Activated CD8-positive, alpha-beta T cell treated with anti-CD3 and anti-CD28 coated beads, Interleukin-2, amount 10 ng/mL, durations not matched to agents 7 days and 5 days (primary cell): ENCODE measurements at regions not wholly inside any gene's neighbourhood (a gene's known extent, or its start where the extent isn't known, plus 50 kb on each side); places are given as distances from the start of the nearest gene placed in this dataset.
"Not testable (repeated sequence)": the region's sequence is repeated elsewhere in the genome, so short reads cannot be mapped to it uniquely, and the experiment has no call there.

Source experiments
- ATAC-seq: fragments of 150-1000 bp; cut with Tn5 transposase; one replicate; pipeline ENCODE4 v1.10.0; 2021; ENCODE audit warnings: moderate library complexity
- CTCF ChIA-PET: fragments of 350-600 bp; sonication (Branson Sonifier 250); formaldehyde crosslinking; loops from one replicate; lab custom pipeline; 2021; ENCODE audit warnings: antibody characterized with exemption; lab: Charles Lee
- POLR2A ChIA-PET: fragments of 350-600 bp; sonication (Branson Sonifier 250); formaldehyde crosslinking; loops from one replicate; lab custom pipeline; 2021; ENCODE audit warnings: antibody characterized with exemption; lab: Charles Lee
- DNase-seq: peaks from one replicate; pipeline ENCODE4 v3.0.0-alpha.2; 2020
- H3K27ac Mint-ChIP-seq: one replicate; pipeline ENCODE4 v1.8.0; 2021; ENCODE audit warnings: mild to moderate bottlenecking, mixed read lengths
- H3K27me3 Mint-ChIP-seq: one replicate; pipeline ENCODE4 v1.8.0; 2021; ENCODE audit warnings: low read depth, mixed read lengths
- H3K36me3 Mint-ChIP-seq: one replicate; pipeline ENCODE4 v1.8.0; 2021; ENCODE audit warnings: low read depth, mixed read lengths
- H3K4me1 Mint-ChIP-seq: one replicate; pipeline ENCODE4 v1.8.0; 2021; ENCODE audit warnings: low read depth, mixed read lengths
- H3K4me3 Mint-ChIP-seq: one replicate; pipeline ENCODE4 v1.8.0; 2021; ENCODE audit warnings: mild to moderate bottlenecking, mixed read lengths
- H3K9me3 Mint-ChIP-seq: one replicate; pipeline ENCODE4 v1.8.0; 2022; ENCODE audit warnings: mixed read lengths; ENCODE audit not compliant: insufficient read depth

DNA sequence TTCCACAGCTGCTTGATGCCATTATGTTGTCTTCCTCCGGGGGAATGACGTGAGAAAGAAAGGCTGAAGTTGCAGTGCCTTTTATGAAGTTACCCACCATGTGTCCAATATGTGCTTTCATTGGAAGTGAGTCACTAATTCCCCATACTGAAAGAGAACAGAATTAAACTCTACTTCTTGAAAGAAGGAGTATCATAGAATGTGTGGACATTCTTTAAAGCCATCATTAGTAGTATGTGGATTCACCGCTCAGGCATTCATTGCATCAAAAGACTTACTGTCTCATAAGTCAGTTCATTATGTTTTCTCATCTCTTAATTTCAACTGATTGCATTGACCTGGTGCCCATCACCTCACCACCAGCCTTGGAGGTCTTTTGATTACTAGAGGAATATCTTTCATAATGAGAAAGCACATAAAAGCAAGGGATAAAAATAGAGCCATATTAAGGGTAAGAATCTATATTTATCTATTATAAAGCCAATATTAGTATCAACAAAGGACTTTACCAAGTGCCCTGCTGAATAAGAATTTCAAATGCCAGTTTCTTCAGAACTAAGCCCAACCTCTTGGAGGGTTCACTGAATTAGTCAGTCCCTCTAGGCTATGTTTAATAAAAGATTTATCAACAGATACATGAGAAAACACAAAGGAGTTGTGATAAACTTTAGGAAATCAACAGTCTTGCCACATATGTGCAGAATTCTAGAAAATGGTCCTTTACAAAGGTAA, 516.1 kb downstream of the NTRK2 start:
- CTCF ChIA-PET = no interaction called here
- ATAC-seq (no peak), DNase-seq (no peak)
- no peaks in the 10 kb centered on the region for H3K4me1 Mint-ChIP-seq
- H3K27ac Mint-ChIP-seq = no peak overlapping the region
- no peaks in the 10 kb centered on the region for H3K36me3 Mint-ChIP-seq
- H3K27me3 Mint-ChIP-seq = no peaks in the 10 kb centered on the region
- no peaks in the 10 kb centered on the region for H3K9me3 Mint-ChIP-seq
- POLR2A ChIA-PET = no interaction called here
- no peak overlapping the region for H3K4me3 Mint-ChIP-seq

DNA sequence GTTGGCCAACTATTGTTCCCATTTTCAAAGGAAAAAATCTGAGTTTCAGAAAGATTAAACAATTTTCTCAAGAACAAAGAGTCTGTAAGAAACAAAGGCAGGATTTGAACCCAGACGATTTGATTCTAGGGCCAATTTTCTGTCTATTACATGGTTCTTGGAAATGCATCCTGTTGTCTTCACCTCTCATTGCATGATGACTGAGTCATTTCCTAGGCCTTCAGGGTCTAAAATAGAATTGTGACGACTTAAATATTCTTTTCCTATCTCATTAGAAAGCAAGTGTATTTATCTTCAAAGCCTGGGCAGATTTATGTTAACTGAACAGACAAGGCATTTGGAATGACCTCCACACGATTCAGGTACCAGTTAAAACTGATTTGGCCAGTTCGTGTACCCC, 512.9 kb downstream of the NTRK2 start:
- H3K9me3 Mint-ChIP-seq = no peaks in the 10 kb centered on the region
- ChIA-PET POLR2A (no interaction called here), CTCF (no interaction called here)
- H3K27ac Mint-ChIP-seq = no peak overlapping the region
- no peaks in the 10 kb centered on the region for H3K36me3 Mint-ChIP-seq
- H3K4me1 Mint-ChIP-seq = no peaks in the 10 kb centered on the region
- no peaks in the 10 kb centered on the region for H3K27me3 Mint-ChIP-seq
- DNase-seq (no peak), ATAC-seq (no peak)
- H3K4me3 Mint-ChIP-seq = no peak overlapping the region

DNA sequence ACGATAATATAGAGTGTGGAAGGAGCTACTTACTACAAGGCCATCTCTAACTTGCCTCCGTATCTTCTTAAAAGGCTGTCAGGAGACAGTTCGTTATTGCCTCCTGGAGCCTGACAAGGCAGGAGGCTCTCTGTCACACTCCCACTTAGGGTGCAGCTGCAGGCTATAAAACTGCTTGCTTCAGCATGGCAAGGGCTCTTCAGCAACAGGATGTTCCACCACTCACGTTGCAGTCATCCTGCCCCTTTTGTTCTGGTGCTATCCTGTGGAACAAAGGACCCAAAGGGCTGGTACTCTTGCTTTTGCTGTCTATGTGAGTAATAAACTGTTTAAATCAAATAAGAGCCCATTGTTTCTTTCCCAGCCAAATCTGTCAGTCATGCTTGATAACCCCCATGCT, 508.9 kb downstream of the NTRK2 start:
- POLR2A ChIA-PET = no interaction called here
- H3K36me3 Mint-ChIP-seq = no peaks in the 10 kb centered on the region
- ATAC-seq (no peak), DNase-seq (no peak)
- CTCF ChIA-PET = no interaction called here
- no peaks in the 10 kb centered on the region for H3K4me1 Mint-ChIP-seq
- H3K27me3 Mint-ChIP-seq = no peaks in the 10 kb centered on the region
- H3K9me3 Mint-ChIP-seq = no peaks in the 10 kb centered on the region
- H3K27ac Mint-ChIP-seq = no peak overlapping the region
- no peak overlapping the region for H3K4me3 Mint-ChIP-seq

DNA sequence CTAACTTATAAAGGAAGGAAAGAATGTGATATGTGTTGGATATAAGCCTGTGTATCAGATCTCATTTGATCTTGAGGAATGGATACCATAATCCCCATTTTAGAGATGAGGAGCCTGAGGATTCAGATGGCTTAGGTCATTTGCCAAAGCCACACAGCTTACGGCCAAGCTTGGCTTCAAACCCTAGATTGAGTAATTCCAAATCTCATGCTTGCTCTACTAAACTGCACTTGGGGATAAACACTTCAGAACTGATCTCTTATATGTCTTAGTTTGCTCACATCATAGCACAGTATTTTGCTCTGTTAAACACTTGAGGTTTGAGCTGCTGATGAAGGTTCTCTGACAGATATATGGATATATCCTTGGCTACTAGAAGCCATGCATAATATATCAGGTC, 504.4 kb downstream of the NTRK2 start:
- POLR2A ChIA-PET = interaction anchor here (0.6 kb wide), 1 partner anchor 743 kb away, joined by 3 read pairs; no protein-coding TSS in a partner anchor
- no peaks in the 10 kb centered on the region for H3K36me3 Mint-ChIP-seq
- CTCF ChIA-PET = no interaction called here

DNA sequence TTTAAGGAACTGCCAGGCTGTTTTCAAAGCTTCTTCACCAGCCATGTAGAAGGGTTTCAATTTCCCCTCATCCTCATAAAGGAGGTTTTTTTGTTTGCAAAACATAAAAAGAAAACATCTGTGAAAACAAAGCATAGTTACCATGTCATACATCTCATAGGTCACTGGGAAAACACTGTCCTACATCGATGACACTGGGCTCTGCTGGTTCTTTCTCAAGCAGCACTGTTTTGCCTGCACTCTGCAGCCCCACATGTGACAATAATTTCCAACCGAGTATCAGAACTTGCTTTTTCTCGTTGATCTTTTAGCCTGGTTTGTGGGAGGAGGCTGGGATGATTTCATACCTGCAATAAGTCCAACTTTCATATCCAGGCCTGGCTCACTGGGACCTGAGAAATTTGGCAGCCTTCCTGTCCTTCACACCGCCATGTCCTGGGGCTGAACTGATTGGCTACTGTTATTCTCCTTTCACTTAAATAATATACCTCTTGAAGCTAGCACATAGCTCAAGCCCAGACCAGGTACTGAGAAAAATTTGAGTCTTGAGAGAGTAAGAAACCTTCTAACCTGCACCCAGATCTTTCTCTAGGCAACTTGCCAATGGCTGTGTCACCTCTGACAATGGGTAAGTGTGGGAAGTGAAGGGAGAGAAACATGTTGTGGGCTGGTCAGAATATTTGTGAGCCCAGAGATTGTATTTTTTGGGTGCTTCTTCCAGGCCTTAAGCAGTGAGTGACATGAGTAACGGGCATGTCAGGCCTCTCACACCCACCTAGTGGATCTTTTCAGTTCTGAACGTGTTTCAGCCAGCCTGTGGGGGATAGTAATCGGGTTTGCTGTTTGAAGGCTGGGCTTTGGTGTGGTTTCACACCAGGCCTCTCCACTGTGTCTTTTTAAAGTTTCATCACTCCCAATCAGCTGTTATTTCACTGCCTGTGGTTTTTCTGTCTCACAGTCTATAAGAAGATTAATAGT, 502.8 kb downstream of the NTRK2 start:
- DNase-seq = no peak
- Mint-ChIP-seq H3K36me3 (no peaks in the 10 kb centered on the region), H3K9me3 (no peaks in the 10 kb centered on the region), H3K27me3 (no peaks in the 10 kb centered on the region), H3K27ac (no peak overlapping the region), H3K4me1 (no peaks in the 10 kb centered on the region), H3K4me3 (no peak overlapping the region)
- ChIA-PET CTCF (no interaction called here), POLR2A (no interaction called here)
- no peak for ATAC-seq

More for the DNA sequence above, 504.4 kb downstream of the NTRK2 start:
- Mint-ChIP-seq H3K4me3 (no peak overlapping the region), H3K9me3 (no peaks in the 10 kb centered on the region), H3K4me1 (no peaks in the 10 kb centered on the region), H3K27me3 (no peaks in the 10 kb centered on the region), H3K27ac (no peak overlapping the region)
- DNase-seq = no peak
- ATAC-seq = no peak

DNA sequence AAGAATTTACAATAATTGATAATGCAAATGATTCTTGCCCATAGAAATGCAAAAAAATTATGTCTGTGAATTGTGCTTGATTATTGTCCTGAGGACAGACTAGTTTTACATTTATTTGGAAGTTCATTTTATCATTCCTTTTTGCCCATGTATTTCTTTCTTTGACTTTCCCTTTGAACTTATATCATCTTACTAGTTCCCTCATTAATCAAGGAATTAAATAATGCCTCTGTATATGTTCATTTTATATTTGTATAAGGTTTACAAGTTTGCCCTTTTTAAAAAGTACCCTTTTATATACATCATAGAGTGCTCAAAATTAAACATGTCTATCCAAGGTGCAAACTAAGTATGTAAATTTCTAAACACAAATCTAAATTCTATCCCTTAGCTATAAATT, 501.6 kb downstream of the NTRK2 start:
- no peaks in the 10 kb centered on the region for H3K4me1 Mint-ChIP-seq
- no peaks in the 10 kb centered on the region for H3K27me3 Mint-ChIP-seq
- H3K27ac Mint-ChIP-seq = no peak overlapping the region
- H3K4me3 Mint-ChIP-seq = no peak overlapping the region
- H3K36me3 Mint-ChIP-seq = no peaks in the 10 kb centered on the region
- H3K9me3 Mint-ChIP-seq = no peaks in the 10 kb centered on the region
- no peak for DNase-seq
- ChIA-PET POLR2A (no interaction called here), CTCF (no interaction called here)
- no peak for ATAC-seq

DNA sequence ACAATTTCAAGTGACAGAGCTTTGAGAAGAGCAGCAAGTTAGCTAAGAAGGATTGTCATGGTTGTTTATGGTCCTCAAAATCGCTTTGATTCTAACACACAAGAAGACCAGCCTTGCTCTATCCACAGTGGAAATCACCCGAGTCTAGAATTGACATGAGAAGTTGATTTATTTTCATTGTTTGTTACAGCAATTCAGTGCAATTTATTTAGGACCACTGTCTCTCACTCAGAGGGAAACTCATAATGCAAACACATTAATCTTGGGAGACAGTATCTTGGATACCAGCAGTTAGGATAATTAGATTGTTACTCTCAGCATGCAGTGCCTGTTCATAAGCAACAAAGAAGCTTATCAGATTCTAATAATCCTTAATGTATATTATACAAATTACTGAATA, 498.9 kb downstream of the NTRK2 start:
- POLR2A ChIA-PET = no interaction called here
- CTCF ChIA-PET = no interaction called here
- DNase-seq (no peak), ATAC-seq (no peak)
- no peaks in the 10 kb centered on the region for H3K36me3 Mint-ChIP-seq
- H3K9me3 Mint-ChIP-seq = no peaks in the 10 kb centered on the region
- no peak overlapping the region for H3K27ac Mint-ChIP-seq
- H3K4me1 Mint-ChIP-seq = no peaks in the 10 kb centered on the region
- H3K4me3 Mint-ChIP-seq = no peak overlapping the region
- H3K27me3 Mint-ChIP-seq = no peaks in the 10 kb centered on the region

DNA sequence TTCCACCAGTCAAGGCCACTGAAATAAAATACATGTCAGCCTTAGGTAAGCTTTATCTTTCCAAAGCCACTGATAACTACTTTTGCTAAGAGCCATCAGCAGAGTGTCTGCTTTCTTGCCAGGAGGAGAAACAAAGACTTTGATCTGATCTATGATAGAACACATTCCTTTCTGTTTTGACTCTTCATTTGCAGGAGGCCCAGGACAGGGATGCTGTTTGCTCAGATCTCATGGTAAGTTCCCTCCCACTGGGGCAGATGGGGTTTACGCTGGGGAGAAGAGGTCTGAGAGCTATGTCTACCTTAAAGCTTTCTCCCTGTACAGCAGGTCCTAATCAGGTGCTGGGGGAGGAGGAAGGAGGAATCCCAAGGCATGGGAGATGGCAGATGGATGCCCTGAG, 497.6 kb downstream of the NTRK2 start:
- no peaks in the 10 kb centered on the region for H3K36me3 Mint-ChIP-seq
- DNase-seq (no peak), ATAC-seq (no peak)
- ChIA-PET POLR2A (no interaction called here), CTCF (no interaction called here)
- H3K4me3 Mint-ChIP-seq = no peak overlapping the region
- H3K27me3 Mint-ChIP-seq = no peaks in the 10 kb centered on the region
- H3K27ac Mint-ChIP-seq = no peak overlapping the region
- no peaks in the 10 kb centered on the region for H3K4me1 Mint-ChIP-seq
- H3K9me3 Mint-ChIP-seq = no peaks in the 10 kb centered on the region

DNA sequence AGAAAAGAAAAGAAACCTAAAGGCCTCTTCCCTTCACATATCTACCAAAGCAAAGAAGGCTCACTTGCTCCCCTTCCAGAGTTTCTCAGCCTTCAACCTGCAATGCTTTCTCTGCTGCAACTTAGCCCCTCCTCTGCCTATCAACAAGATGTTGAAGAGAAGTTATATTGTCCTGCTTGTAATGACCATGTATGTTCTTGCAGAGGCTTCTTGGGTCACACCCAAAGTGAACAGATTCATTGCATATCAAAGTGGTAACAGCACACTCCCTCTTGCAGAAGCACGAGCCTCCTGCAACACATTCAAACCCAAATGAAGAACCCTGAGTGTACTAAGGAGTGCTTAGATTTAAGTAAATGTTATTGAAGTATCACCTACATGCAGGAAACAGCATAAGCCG, 494.3 kb downstream of the NTRK2 start:
- CTCF ChIA-PET = interaction anchor here (0.7 kb wide), 1 partner anchor 214 kb away, joined by 3 read pairs; no protein-coding TSS in a partner anchor

DNA sequence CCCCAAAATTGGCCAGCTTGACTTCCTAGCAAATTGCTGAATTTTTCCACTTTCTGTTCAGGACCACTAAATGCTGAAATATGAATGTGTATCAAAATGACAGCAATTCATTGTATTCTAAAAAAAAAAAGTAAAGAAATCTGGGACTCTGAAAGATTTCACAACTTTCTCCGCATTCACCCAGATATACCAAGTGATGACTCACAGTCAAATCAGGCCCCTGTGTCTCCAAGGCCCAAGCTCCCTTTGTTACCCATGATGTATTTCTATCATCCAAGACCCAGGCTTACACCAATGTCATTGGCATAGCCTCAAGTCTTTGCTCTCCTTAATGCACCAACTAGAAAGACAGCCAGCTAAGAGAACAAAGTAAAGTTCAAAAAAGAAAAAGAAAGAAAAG, 493.9 kb downstream of the NTRK2 start:
- POLR2A ChIA-PET = no interaction called here
- DNase-seq = no peak
- CTCF ChIA-PET = interaction anchor here (0.7 kb wide), 1 partner anchor 214 kb away, joined by 3 read pairs; no protein-coding TSS in a partner anchor
- no peak for ATAC-seq
- H3K4me3 Mint-ChIP-seq = no peak overlapping the region
- no peaks in the 10 kb centered on the region for H3K9me3 Mint-ChIP-seq
- H3K4me1 Mint-ChIP-seq = no peaks in the 10 kb centered on the region
- H3K27me3 Mint-ChIP-seq = no peaks in the 10 kb centered on the region
- no peaks in the 10 kb centered on the region for H3K36me3 Mint-ChIP-seq
- H3K27ac Mint-ChIP-seq = no peak overlapping the region

More for the DNA sequence above, 494.3 kb downstream of the NTRK2 start:
- POLR2A ChIA-PET = no interaction called here
- Mint-ChIP-seq H3K27me3 (no peaks in the 10 kb centered on the region), H3K36me3 (no peaks in the 10 kb centered on the region), H3K4me1 (no peaks in the 10 kb centered on the region), H3K9me3 (no peaks in the 10 kb centered on the region), H3K27ac (no peak overlapping the region), H3K4me3 (no peak overlapping the region)
- ATAC-seq (no peak), DNase-seq (no peak)

DNA sequence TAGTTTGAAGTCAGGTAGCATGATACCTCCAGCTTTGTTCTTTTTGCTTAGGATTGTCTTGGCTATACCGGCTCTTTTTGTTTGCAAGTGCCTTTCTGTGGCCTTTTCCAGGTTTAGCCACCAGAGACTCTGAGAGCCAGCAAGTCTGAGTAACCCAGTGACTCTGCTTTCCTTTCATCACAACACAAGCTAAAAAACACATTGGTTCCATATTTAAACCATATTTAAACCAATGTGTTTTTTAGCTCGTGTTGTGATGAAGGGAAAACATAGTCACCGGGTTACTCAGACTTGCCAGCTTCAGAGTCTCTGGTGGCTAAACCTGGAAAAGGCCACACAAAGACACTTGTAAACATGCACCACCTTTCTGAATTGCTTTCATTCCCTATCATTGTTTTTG, 493.3 kb downstream of the NTRK2 start:
- Mint-ChIP-seq H3K27ac (no peak overlapping the region), H3K9me3 (no peaks in the 10 kb centered on the region), H3K36me3 (no peaks in the 10 kb centered on the region), H3K4me1 (no peaks in the 10 kb centered on the region), H3K27me3 (no peaks in the 10 kb centered on the region), H3K4me3 (no peak overlapping the region)
- ChIA-PET CTCF (interaction anchor here (0.7 kb wide), 1 partner anchor 213 kb away, joined by 3 read pairs; no protein-coding TSS in a partner anchor), POLR2A (no interaction called here)
- ATAC-seq (no peak), DNase-seq (no peak)

DNA sequence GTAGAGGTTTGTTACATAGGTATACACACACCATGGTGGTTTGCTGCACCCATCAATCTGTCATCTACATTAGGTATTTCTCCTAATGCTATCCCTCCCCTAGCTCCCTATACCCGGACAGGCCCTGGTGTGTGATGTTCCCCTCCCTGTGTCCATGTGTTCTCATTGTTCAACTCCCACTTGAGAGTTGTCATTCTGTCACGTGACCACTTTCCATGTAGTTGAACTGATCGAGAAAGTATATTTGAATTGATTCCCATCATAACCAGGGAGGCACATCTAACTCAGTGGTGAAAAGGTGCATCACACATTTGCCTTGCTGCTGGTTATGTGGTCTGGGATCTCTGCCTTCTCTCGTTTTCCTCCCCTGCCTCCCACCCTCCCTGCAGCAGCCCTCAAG, 491.4 kb downstream of the NTRK2 start:
- POLR2A ChIA-PET, DNase-seq, H3K9me3 Mint-ChIP-seq, H3K27ac Mint-ChIP-seq, H3K27me3 Mint-ChIP-seq, H3K4me1 Mint-ChIP-seq, H3K4me3 Mint-ChIP-seq, ATAC-seq, CTCF ChIA-PET, H3K36me3 Mint-ChIP-seq: not testable (repeated sequence)
